ENCODE measurements at regions not wholly inside any gene's neighbourhood (a gene's known extent, or its start where the extent isn't known, plus 50 kb on each side); places are given as distances from the start of the nearest gene placed in this dataset.
"Not testable (repeated sequence)": the region's sequence is repeated elsewhere in the genome, so short reads cannot be mapped to it uniquely, and the experiment has no call there.

GRCh38 chr5:44981708-44982107 lies 173.0 kb downstream of the MRPS30 start:
- TF ChIP-seq CTCF (IDR thresholded peaks at IDR 0.05; ENCODE audit: insufficient read depth, low read depth, low read length): no peak
- no peak for DNase-seq (ENCODE audit: low read depth)

GRCh38 chr5:44983006-44983405 lies 174.3 kb downstream of the MRPS30 start:
- no peak for TF ChIP-seq CTCF (IDR thresholded peaks at IDR 0.05; ENCODE audit: insufficient read depth, low read depth, low read length)
- DNase-seq (ENCODE audit: low read depth): peak; percentile 1
- no peak overlapping the region for H3K4me3 ChIP-seq (ENCODE audit: low read depth, low read length)

More at GRCh38 chr5:44981708-44982107, 173.0 kb downstream of the MRPS30 start:
- no peak overlapping the region for H3K4me3 ChIP-seq (ENCODE audit: low read depth, low read length)

GRCh38 chr5:44987026-44987425 lies 178.3 kb downstream of the MRPS30 start:
- H3K4me3 ChIP-seq (ENCODE audit: low read depth, low read length): no peak overlapping the region
- TF ChIP-seq CTCF (IDR thresholded peaks at IDR 0.05; ENCODE audit: insufficient read depth, low read depth, low read length): no peak
- no peak for DNase-seq (ENCODE audit: low read depth)

GRCh38 chr5:44991693-44992092 lies 182.9 kb downstream of the MRPS30 start:
- no peak for DNase-seq (ENCODE audit: low read depth)
- TF ChIP-seq CTCF (IDR thresholded peaks at IDR 0.05; ENCODE audit: insufficient read depth, low read depth, low read length): no peak
- H3K4me3 ChIP-seq (ENCODE audit: low read depth, low read length): no peak overlapping the region

GRCh38 chr5:44993286-44993685 lies 184.5 kb downstream of the MRPS30 start:
- no peak for DNase-seq (ENCODE audit: low read depth)
- TF ChIP-seq CTCF (IDR thresholded peaks at IDR 0.05; ENCODE audit: insufficient read depth, low read depth, low read length): no peak
- no peak overlapping the region for H3K4me3 ChIP-seq (ENCODE audit: low read depth, low read length)

- no peak overlapping the region for H3K4me3 ChIP-seq (ENCODE audit: low read depth, low read length)
- DNase-seq (ENCODE audit: low read depth): no peak
- TF ChIP-seq CTCF (IDR thresholded peaks at IDR 0.05; ENCODE audit: insufficient read depth, low read depth, low read length): no peak
Measured at GRCh38 chr5:44997506-44997905, 188.8 kb downstream of the MRPS30 start.

- H3K4me3 ChIP-seq (ENCODE audit: low read depth, low read length); DNase-seq (ENCODE audit: low read depth): not testable (repeated sequence)
Measured at GRCh38 chr5:45007102-45007501, 198.4 kb downstream of the MRPS30 start.

All from fibroblast of villous mesenchyme (primary cell).